NCI-H2227 (cell line): ENCODE measurements at regions not wholly inside any gene's neighbourhood (a gene's known extent, or its start where the extent isn't known, plus 50 kb on each side); places are given as distances from the start of the nearest gene placed in this dataset.

Experiments used
- DNase-seq: peaks from one replicate; lab custom pipeline; 2025; ENCODE audit not compliant: unreplicated experiment; lab: John Stamatoyannopoulos, UW

- DNase-seq: no peak
These were observed 535.8 kb upstream of the SLITRK1 start for GRCh38 chr13:84418041-84418440.

- no peak for DNase-seq
These were observed 535.1 kb upstream of the SLITRK1 start for GRCh38 chr13:84417416-84417815.

- DNase-seq: no peak
These were observed 530.7 kb upstream of the SLITRK1 start for GRCh38 chr13:84413016-84413415.

- DNase-seq: no peak
These were observed 523.0 kb upstream of the SLITRK1 start for GRCh38 chr13:84405286-84405685.

GRCh38 chr13:84400706-84401105, 518.4 kb upstream of the SLITRK1 start:
- no peak for DNase-seq

- no peak for DNase-seq
These were observed 517.2 kb upstream of the SLITRK1 start for GRCh38 chr13:84399320-84400085.

- DNase-seq: no peak
These were observed 511.8 kb upstream of the SLITRK1 start for GRCh38 chr13:84393981-84394625.

- no peak for DNase-seq
These were observed 498.6 kb upstream of the SLITRK1 start for GRCh38 chr13:84380866-84381265.

GRCh38 chr13:84377106-84377505, 494.8 kb upstream of the SLITRK1 start:
- DNase-seq: no peak

- no peak for DNase-seq
These were observed 484.2 kb upstream of the SLITRK1 start for GRCh38 chr13:84366506-84366905.

GRCh38 chr13:84362777-84363176, 480.5 kb upstream of the SLITRK1 start:
- no peak for DNase-seq

GRCh38 chr13:84360822-84361221, 478.5 kb upstream of the SLITRK1 start:
- DNase-seq: no peak

GRCh38 chr13:84358601-84359000, 476.3 kb upstream of the SLITRK1 start:
- peak; percentile 0 for DNase-seq

- no peak for DNase-seq
These were observed 470.7 kb upstream of the SLITRK1 start for GRCh38 chr13:84352946-84353345.

GRCh38 chr13:84339456-84339855, 457.2 kb upstream of the SLITRK1 start:
- no peak for DNase-seq

GRCh38 chr13:84332346-84332745, 450.1 kb upstream of the SLITRK1 start:
- DNase-seq: no peak

GRCh38 chr13:84315527-84315926, 433.3 kb upstream of the SLITRK1 start:
- DNase-seq: no peak

GRCh38 chr13:84303035-84303434, 420.8 kb upstream of the SLITRK1 start:
- no peak for DNase-seq

GRCh38 chr13:84297251-84297650, 415.0 kb upstream of the SLITRK1 start:
- no peak for DNase-seq

GRCh38 chr13:84296401-84296800, 414.1 kb upstream of the SLITRK1 start:
- DNase-seq: no peak

GRCh38 chr13:84294576-84294975, 412.3 kb upstream of the SLITRK1 start:
- DNase-seq: no peak

- DNase-seq: no peak
These were observed 408.1 kb upstream of the SLITRK1 start for GRCh38 chr13:84290386-84290785.

GRCh38 chr13:84279166-84279565, 396.9 kb upstream of the SLITRK1 start:
- no peak for DNase-seq
